HG02623 (cell line): ENCODE measurements at regions not wholly inside any gene's neighbourhood (a gene's known extent, or its start where the extent isn't known, plus 50 kb on each side); places are given as distances from the start of the nearest gene placed in this dataset.
A peak's percentile ranks its signal among the peaks of the same experiment; 100 is the strongest.
"Not testable (repeated sequence)": the region's sequence is repeated elsewhere in the genome, so short reads cannot be mapped to it uniquely, and the experiment has no call there.

Source experiments
- ATAC-seq: cut with Tn5 transposase; IDR thresholded peaks from one replicate; pipeline ENCODE4 v1.9.1; 2021; ENCODE audit warnings: moderate library complexity; ENCODE audit not compliant: unreplicated experiment

DNA sequence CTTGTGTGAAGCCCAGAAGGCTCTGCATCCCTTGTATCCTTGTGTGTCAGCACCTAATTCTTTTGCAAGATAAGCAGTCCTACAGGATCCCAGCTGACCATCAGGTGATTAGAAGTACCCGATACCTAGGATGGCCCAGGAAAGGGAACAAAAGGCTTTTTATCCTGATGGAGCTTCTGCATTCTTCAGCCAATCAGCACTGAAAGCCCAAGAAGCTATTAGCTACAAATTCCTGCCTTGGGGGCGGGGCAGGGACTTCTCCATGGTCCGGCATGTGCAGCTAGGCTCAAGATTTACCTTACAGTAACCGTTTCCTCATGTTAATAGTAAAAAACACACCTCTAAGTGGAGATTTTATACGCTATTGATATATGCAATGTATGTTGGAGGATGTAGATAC lies 264.6 kb upstream of the THUMPD2 start:
- no peak for ATAC-seq

GRCh38 chr2:40043191-40043590 lies 264.1 kb upstream of the THUMPD2 start:
- ATAC-seq, result no peak

- ATAC-seq, result no peak
Measured at GRCh38 chr2:40041422-40042382, 262.6 kb upstream of the THUMPD2 start.

- ATAC-seq, result no peak
Measured at GRCh38 chr2:40039549-40039948, 260.5 kb upstream of the THUMPD2 start.

GRCh38 chr2:40038646-40039045 lies 259.6 kb upstream of the THUMPD2 start:
- no peak for ATAC-seq

GRCh38 chr2:40037303-40037702 lies 258.2 kb upstream of the THUMPD2 start:
- ATAC-seq, result no peak

DNA sequence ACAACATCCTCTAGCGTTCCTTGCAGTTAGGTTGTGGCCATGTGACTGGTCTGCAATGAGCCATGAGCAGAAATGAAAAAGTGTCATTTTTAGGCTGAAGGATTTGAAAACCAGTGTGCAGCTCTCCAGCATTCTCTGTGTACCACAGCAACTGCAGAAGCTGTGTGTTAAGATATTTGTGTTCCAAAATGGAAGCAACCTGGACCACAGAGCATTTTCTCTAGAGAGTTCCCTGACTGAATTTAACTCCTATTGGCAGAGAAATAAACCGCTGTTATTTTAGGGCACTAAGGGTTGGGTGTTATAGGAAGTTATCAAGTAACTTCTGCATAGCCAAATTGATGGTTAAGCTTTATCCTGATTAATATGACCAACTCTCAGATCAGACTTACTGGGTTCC lies 257.2 kb upstream of the THUMPD2 start:
- ATAC-seq, result no peak

- ATAC-seq, result no peak
Measured at GRCh38 chr2:40034801-40035200, 255.7 kb upstream of the THUMPD2 start.

DNA sequence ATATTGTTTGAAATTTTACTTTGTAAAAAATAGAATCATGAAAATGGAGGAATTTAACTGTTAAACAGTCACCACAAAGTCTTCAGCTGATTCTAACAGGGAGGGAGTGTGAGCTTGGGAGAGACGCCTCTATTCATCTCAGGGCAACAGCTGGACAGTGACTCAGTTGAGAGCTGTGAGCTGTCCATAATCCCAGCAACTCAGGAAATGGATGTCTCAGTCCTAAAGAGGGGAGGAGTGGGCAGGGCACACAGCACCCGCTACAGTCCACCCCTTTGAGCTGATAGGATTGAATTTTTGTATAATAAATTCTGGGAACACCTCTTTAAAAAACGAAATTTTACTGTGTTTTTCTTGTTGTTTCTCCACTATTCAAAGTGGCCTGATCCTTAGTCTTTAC lies 255.1 kb upstream of the THUMPD2 start:
- no peak for ATAC-seq

GRCh38 chr2:40033781-40034180 lies 254.7 kb upstream of the THUMPD2 start:
- ATAC-seq, result no peak

GRCh38 chr2:40032650-40033319 lies 253.7 kb upstream of the THUMPD2 start:
- no peak for ATAC-seq

DNA sequence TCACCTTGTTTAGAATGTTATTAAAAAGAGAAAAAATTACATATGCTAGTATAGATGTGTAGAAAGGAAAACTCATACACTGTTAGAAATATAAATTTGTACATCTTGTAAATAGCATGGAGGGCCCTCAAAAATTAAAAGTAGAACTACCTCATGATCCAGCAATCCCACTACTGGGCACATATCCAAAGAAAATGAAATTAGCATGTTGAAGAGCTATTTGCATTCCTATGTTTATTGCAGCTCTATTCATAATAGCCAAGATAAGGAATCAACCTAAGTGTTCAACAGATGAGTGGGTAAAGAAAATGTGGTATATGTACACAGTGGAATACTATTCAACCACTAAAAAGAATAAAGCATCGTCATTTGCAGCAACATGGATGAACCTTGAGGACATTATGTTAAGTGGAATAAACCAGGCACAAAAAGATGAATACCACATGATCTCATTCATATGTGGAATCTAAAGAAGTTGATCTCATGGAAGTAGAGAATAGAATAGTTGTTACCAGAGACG lies 251.5 kb upstream of the THUMPD2 start:
- ATAC-seq, result no peak

- peak; percentile 71 for ATAC-seq
Measured at GRCh38 chr2:40028792-40029488, 249.9 kb upstream of the THUMPD2 start.

GRCh38 chr2:40027968-40028367 lies 248.9 kb upstream of the THUMPD2 start:
- ATAC-seq, result no peak

DNA sequence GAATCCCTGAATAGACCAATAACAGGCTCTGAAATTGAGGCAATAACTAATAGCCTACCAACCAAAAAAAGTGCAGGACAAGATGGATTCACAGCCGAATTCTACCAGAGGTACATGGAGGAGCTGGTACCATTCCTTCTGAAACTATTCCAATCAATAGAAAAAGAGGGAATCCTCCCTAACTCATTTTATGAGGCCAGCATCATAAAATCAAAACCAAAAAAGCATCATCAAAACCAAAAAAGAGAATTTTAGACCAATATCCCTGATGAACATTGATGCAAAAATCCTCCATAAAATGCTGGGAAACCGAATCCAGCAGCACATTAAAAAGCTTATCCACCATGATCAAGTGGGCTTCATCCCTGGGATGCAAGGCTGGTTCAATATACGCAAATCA lies 246.2 kb upstream of the THUMPD2 start:
- not testable (repeated sequence) for ATAC-seq

- no peak for ATAC-seq
Measured at GRCh38 chr2:40020997-40021396, 241.9 kb upstream of the THUMPD2 start.

DNA sequence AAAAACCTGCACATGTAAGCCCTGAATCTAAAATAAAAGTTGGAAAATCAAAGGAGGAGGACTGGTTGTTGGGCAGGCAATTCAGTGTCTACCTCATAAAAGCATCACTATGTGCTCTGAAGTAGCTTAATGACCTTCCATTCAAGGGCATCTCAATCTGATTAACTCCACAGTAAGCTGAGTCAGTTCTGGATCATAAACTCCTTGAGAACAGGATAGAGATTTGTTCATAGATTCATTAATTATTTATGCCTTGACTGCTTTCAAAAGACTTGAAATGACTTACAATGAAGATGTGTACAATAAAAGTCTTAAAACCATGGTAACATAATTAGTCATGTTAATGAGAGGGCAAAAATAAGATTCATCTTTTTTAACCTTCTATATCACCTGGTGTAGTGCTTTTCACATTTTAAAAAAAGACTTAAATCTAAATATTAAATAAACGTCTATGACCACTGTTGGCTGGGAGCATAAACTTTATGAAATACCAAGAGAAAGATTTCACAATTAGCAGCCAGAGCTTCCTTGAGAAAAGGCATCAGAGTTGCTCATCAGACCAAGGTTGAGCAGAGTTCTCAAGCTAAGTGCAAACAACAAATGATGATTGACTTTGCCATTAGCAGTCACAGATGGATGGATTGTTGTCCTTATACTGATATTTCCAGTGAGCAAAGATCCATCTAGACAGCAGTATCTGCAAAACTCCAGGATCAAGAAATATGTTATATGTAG lies 237.3 kb upstream of the THUMPD2 start:
- ATAC-seq, result no peak

DNA sequence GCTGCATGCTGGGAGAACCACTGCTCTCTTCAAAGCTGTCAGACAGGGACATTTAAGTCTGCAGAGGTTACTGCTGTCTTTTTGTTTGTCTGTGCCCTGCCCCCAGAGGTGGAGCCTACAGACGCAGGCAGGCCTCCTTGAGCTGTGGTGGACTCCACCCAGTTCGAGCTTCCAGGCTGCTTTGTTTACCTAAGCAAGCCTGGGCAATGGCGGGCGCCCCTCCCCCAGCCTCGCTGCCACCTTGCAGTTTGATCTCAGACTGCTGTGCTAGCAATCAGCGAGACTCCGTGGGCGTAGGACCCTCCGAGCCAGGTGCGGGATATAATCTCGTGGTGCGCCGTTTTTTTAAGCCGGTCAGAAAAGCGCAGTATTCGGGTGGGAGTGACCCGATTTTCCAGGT lies 234.9 kb upstream of the THUMPD2 start:
- ATAC-seq, result not testable (repeated sequence)

GRCh38 chr2:40004336-40004735 lies 225.3 kb upstream of the THUMPD2 start:
- no peak for ATAC-seq

- ATAC-seq, result no peak
Measured at GRCh38 chr2:40002339-40002738, 223.3 kb upstream of the THUMPD2 start.

DNA sequence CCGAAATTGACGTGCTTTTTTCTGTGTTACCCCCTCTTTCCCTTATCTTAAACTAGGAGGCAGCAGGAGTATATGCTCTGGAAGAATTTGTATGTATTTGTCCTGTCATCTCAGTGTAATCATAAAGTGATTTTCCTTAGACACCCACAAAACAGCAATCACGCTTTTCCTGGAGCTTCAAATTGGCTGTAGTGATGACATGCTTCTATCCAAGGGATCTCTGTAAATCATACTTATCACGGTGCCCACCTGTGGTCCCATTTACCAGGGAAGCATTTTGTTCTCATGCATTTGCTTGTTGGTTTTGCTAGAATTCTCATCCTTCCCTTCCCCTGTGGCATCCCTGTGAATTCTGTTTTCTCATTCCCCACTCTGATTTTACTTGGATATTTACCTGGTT lies 220.8 kb upstream of the THUMPD2 start:
- ATAC-seq, result no peak
